GM18909 (cell line): ENCODE measurements at regions not wholly inside any gene's neighbourhood (a gene's known extent, or its start where the extent isn't known, plus 50 kb on each side); places are given as distances from the start of the nearest gene placed in this dataset.
"Not testable (repeated sequence)": the region's sequence is repeated elsewhere in the genome, so short reads cannot be mapped to it uniquely, and the experiment has no call there.

ENCODE experiments used
- ATAC-seq: cut with Tn5 transposase; IDR thresholded peaks from one replicate; pipeline ENCODE4 v1.9.1; 2021; ENCODE audit warnings: mild to moderate bottlenecking; ENCODE audit not compliant: unreplicated experiment, poor library complexity

DNA sequence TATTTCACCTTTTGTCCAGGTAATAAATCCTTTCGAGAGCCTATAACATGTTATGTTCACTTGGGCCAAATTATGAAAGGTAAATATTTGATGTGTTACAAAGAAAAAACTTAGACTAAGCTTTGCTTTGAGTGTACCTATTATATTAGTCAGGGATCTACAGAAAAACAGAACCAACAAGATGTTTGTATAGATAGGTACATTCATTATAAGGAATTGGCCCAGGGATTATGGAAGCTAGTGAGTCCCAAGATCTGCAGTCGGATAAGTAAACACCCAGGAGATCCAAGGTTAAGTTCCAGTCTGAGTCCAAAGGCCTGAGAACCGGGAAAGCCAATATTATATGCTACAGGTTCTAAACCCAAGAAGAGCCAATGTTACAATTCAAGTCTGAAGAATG lies 234.5 kb downstream of the NRIP1 start:
- ATAC-seq: no peak

DNA sequence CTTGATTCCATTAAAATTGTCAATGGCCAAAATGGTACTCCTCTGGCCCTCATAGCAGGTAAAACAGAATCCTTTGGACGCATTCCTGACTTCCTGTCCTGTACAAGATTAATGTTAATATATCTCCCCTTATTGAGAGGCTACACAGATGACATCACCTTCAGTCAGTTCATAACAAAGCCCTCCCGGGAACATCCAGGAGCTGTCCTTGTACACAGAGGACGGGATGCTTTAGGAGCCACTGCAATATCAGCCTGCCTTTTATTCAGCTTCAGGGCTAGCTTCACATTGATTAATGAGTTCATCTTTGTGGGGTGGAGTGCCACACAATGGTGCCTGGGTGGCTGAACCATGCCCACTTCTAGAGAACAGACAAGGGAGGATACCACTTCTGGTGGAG lies 235.1 kb downstream of the NRIP1 start:
- ATAC-seq: no peak

DNA sequence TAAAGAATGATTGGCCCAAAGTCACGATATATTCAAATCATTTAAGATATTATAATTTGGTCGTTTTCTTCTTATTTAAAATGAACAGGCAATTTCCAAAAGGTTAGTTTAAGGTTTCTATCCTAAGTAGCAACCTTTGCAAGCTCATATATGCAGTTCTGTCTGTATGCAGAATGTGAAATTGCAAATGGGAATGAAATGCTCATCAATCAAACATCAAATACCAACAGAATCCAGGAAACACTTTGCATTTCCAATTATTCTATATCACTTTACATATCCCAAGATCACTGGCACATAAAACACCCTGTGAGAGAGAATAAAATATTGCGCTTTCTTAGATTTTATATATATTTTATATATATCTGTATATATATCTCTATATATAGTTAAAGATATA lies 237.3 kb downstream of the NRIP1 start:
- ATAC-seq: no peak

DNA sequence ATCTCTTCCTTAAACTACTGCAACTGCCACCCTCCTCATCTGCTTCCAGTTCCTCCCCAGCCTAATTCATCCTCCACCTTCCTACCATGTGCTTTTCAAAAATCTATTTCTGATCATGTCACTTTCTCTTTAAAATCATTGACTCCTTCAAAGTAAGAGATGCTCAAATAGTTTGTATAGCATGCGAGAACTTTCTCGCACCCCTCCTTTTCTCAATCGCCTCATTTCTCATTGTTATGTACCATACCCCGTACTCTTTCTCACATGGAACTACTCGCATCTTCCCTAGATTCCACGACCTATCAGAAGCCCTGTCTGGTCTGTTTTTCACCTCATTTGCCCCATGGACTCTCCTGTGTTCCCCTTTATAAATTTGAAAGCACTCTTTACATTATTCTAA lies 238.2 kb downstream of the NRIP1 start:
- no peak for ATAC-seq

DNA sequence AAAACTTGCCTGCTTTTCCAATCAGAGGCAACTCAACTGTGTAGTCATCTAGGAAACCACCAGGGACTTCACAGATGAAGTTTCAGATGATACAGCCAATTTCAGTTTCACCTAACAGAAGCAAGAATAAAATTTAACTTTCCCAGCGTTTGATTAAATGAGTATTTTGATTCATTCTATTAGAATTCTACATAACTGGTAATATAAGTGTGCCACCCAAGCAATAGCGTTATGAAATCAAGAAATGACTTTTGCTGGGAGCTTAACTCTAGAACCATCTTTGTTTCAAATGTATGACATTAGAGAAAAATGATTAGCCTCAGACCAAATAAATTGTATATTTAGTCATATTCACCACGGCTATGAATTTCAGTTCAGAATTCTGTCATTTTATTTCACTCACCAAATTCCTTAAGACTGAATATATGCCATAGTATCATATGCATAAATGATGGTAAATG lies 239.3 kb downstream of the NRIP1 start:
- peak; percentile 81 for ATAC-seq

DNA sequence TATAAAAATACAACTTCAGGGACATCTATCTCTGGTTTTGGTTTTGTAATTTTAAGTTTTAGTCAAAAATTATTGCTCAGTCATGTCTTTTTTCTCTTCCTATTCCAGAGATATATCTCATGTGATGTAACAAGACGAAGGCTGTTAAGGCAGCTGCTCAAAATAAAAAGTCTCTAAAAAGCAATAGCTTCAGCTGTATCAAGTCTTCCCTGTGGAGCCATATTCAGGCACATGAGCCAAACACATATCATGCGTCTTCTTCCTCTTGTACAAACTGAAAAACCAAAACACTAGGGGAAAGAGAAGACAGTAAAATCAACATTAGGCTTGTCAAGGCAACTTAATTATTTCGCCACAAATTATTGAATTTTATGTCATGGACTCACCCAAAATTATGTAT lies 240.7 kb downstream of the NRIP1 start:
- ATAC-seq: no peak

DNA sequence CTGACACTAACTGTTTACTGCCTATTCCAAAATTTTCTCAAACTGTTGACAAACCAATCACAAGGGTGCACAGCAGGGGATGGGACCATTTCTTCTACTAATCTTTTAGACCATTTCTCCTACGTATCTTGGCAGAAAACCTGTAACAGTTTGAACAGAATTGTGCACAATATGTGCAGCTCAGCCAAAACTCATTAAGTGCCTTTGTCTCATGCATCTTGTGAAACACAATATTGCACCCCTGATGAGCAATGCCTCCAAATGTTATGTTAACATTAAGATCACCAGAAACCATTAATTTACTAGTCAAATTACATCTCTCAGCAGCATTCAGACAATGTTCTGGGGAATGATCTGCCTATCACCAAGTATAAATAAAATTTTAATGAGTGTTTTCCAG lies 247.5 kb downstream of the NRIP1 start:
- no peak for ATAC-seq

DNA sequence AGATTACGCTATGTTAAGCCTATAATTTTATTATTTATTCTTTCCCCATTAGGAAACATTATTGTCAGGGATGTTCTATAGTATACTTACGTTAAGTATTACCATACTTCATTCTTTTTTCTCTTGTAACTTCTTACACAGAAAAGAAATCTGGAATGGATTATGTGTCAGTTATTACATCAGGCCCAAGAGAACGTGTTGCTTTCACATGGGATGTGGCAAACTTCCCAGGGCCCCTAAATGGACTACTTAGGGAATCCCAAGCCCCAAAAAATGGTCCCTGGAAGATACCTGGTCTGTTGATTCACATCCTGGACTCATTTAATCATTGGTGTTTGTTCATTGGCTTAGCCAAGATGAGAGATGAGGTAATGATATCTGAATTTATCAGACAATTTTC lies 249.8 kb downstream of the NRIP1 start:
- ATAC-seq: no peak

DNA sequence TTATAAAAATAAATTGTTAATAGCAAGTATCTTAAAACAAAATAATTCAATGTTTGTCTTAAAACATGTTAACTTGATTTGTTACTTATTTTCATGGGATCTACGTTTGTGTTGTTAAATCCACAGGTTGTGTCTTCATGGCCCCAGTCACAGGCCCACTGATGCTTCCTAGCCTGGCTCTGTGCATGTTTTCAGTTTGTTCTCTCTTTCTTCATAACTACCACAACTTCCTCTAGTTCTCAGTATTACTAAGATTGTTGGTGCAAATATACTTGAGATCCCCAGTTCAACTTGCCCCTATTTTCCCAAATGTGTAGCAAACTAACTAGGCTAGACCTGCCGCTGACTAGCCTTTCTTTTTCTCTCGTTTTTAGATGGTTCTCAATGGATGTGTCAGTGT lies 250.5 kb downstream of the NRIP1 start:
- ATAC-seq: no peak

DNA sequence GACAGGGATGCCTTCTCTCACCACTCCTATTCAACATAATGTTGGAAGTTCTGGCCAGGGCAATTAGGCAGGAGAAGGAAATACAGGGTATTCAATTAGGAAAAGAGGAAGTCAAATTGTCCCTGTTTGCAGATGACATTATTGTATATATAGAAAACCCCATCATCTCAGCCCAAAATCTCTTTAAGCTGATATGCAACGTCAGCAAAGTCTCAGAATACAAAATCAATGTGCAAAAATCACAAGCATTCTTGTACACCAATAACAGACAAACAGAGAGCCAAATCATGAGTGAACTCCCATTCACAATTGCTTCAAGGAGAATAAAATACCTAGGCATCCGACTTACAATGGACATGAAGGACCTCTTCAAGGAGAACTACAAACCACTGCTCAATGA lies 258.1 kb upstream of the SAMSN1 start:
- ATAC-seq: not testable (repeated sequence)

DNA sequence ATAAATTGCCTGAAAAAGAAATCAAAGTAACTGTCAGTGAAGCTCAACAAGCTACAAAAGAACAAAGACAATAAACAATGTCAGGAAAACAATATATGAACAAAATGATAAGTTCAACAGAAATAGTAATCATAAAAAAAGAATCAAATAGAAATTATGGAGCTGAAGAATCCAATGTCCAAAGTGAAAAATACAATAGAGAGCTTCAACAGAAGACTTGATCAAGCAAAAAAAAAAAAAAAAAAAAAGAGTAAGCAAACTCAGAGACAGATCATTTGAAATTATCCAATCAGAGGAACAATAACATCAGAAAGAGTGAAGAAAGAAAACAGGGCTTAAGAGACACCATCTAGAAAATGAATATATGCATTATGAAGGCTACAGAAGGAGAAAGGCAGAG lies 251.4 kb upstream of the SAMSN1 start:
- ATAC-seq: no peak

DNA sequence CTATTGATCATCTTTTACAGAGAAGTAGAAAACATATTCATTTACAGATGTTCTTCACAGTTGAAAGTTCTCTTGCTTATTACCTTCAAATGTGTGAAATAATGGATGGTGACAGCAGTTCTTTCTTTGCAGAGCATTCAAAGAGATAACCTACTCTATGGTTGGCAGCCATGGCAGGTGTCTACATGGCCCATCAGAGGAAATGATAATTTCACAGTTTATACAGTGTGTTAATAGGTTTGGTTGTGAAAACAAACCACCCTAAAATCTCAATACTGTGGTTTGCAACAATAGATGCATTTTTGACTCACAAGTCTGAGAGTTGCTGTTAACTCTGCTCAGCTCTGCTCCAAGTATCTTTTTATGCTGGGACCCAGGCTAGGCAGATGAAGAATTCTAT lies 241.2 kb upstream of the SAMSN1 start:
- ATAC-seq: no peak

DNA sequence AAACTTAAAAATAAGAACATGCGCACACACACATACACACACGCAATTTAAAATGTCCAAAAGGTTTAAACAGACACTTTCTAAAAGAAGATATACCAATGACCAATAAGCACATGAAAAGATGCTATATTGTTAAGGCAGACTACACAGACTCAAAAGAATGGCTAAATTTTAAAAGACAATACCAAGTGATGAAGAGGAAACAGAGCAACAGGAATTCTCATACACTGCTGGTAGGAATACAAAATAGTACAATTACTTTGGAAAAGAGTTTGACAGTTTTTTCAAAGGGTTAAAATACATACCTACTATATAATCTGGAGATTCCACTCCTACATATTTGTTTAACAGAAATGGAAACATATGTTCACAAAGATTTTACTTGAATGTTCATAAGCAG lies 239.6 kb upstream of the SAMSN1 start:
- no peak for ATAC-seq

DNA sequence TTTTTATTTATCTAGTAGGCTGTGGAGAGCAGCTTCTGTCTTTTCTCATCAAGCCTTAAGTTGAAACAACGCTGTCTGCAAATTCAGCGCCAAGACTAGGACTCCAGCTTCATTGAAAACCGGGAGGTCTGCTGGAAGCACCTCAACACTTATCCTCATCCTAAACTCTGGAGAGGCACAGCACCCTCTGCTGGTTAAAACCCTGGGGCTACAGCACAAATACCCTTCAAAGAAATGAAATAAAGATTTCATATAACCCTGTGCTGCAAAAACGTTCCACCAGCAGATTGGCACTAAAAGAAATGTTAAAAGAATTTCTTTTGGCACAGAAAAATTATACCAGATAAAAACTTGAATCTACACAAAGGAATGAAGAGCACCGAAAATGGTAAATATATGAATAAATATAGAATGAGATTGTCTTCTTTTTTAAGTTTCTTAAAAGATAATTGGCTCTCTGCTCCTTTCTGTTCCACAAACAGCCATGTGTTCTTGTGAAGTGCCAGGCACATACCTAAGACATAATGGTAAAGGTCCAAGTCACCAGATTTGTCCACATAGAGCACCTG lies 227.7 kb upstream of the SAMSN1 start:
- ATAC-seq: no peak

DNA sequence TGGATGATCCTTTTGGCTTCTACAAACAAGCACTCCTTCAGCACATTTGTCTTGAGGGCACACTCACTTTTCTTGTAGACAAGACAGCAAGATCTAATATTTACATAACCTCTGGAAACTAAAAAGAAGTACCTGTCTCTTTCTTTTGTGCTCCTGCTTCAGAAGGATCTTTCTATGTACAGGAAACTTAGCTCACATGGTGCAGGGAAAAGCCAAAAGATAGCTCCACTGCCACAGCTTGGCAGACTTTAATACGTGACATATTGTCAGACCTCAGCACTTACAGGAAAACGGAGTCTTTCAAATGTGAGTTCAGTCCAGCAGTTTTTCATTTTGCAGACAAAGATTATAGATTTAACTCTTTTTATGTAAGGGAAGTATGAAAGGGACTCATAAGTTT lies 225.5 kb upstream of the SAMSN1 start:
- no peak for ATAC-seq

DNA sequence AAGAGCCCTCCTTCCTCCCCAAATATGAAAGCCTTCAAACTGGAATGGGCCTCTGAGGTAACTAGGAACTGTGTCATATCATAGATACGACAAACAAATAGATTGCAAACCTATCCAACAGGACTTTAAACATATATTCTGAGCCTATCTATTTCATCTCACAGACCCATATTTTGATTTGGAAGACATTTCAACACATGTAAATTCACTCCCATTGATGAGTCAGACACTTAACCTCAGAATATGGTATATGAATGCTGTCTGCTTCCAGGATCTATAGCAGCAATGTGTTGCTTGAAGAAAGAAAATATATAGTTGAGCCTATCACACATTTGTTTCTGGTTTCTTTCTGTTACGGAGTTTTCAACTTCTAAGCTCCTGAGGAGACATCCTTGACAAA lies 221.9 kb upstream of the SAMSN1 start:
- no peak for ATAC-seq

DNA sequence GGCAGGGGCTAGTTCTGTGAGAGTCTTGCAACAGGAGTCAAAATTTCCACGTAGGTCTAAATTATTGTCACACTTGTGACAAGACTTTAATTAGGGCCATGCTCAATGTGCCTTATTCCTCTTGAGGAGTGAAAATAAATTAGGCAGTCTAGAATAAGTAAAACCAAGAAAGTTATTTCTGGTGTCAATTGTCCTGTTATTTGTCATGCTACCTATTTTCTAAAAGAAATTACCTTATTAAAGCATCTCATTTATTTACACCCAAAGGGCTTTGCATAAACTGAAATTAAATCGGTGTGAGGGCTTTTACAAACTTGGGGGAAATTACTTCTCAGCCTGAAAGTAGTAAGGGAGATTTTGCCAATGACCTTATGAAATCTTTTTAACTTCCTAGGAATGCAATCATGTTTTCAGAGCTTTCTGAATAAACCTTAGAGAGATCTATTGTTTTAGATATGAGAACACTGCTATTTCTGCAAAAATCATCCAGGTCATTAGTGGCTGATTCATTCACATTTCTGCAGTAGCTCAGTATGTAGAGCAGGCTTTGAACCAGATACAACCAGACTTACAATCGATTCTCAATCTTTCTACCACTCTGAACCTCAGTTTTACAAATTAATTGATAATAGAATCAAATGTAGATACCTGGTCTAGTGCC lies 221.2 kb upstream of the SAMSN1 start:
- ATAC-seq: no peak

DNA sequence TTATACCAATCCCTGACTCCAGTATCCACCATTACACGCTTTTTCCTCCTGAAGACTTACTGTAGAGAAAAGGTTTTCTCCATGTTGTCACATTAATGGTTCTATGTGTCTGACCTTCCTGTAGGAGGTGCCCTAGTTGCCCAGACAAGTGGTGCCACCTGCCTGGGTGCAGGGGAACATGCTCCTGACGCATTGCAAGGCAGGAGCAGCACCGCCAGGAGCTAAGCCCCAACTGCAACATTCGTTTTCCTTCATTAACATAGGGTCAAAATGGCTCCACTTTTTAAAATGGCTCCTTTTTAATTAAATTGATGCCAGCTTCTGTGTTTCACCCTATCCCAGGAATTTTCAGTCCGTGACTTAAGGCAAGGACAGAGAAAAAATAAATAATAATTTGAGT lies 220.1 kb upstream of the SAMSN1 start:
- no peak for ATAC-seq

DNA sequence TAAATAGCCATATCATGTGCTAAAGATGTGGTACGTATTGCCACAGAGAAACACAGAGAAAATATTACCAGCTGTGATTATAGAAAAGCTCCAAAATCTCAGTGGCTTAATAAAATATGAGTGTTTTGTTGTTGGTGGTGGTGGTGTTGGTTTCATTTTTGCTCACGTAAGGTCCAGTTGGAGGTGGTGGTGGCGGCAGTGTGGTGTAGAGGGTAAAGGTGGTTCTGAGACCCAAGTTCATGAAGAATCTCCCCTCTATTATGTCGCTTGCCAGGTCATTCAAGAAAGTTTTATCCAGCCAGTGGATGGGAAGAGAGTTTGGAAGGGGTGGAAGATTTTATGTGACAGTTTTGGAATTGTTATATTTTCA lies 217.6 kb upstream of the SAMSN1 start:
- ATAC-seq: peak; percentile 41

DNA sequence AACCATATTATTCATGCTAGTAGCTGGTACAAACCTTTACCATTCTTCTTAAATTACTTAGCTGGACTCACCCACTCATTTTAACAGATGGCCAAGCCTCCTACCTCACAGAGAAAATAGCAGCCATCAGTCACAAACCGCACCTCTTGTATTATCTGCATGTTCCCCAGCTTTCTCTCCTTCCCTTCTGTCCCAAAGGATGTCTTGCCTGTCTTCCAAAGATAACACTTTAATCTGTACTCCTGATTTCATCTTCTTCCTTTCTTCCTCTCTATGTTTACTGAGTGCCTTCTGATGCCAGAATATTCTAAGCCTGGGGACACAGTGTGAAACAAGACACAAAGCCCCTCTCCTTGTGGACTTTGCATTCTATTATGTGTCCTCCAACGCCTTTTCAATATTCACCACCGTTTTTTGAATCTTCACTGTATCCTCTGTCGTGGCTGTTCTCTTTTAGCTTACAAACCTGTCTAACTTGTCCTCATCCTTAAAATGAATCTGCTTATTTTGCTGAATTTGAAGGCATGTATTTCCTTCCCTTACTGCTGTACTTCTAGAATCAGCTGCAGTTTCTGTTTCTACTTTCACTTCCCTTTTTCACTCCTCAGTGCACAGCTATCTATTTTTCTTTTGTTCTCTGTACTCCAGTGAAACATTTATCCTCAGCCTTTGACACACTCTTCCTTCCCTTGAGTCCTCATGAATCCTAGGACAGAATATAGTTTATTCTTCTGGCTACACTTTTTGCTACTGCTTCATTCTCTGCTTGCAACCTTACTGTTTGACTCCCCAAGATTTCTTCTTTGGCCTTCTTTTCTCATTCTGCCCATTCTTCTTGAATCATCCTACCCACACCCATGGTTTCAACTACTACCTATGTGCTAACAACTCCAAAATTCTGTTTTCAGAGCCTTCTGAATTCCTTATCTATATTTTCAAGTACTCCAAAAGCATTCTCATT lies 216.9 kb upstream of the SAMSN1 start:
- peak; percentile 95 for ATAC-seq

DNA sequence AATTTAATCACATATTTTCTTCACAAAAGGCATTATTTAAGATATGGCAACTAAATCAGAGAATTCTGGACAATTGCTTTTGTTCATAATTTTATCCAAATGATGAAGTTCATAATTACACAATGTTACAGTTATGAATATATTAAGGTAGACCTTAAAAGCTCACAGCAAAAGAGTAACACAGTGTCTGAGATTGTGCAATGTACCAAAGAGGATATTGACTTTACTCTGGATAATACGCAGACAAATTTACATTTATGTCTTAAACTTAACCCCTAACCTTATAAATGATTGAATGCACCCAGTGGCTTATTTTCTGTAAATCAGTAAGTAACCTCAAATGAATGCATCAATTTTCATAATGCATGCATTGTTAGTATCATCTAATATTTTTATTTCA lies 216.2 kb upstream of the SAMSN1 start:
- no peak for ATAC-seq
